OCI-LY3 (cell line): ENCODE measurements at regions not wholly inside any gene's neighbourhood (a gene's known extent, or its start where the extent isn't known, plus 50 kb on each side); places are given as distances from the start of the nearest gene placed in this dataset.

Experiments
- EZH2phosphoT487 ChIP-seq: fragments of 200-600 bp; shearing (Covaris generic); IDR thresholded peaks from 2 replicates; pipeline ENCODE4 v1.6.1; 2018; ENCODE audit warnings: antibody characterized with exemption, mixed run types, low read depth
- TF ChIP-seq, protein P1 (sequence below): fragments of 200-600, 300-600 bp; sonication (generic); IDR thresholded peaks from 2 replicates; pipeline ENCODE4 v1.5.1; 2014; ENCODE audit warnings: antibody characterized with exemption, low read length, low read depth

DNA sequence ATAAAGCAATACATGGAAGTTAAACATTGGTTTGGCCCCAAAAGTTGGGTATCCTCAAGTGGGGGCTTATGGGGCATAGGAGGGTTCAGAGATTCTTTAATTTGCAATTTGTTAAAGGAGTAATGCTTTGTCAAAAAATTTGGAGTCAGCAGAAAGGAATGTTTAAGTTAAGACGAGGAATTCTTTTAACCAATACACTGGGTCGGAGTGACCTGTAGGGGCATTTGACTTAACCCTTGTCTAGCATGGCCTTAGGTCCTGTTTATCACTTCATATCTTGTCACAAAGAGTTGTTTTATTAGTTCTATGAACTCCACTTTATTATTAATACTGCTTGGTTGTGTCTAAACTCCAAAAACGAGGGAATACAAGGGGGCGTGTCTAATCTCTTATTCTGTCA is 656.1 kb upstream of the RORB start:
- TF ChIP-seq, protein P1, sequence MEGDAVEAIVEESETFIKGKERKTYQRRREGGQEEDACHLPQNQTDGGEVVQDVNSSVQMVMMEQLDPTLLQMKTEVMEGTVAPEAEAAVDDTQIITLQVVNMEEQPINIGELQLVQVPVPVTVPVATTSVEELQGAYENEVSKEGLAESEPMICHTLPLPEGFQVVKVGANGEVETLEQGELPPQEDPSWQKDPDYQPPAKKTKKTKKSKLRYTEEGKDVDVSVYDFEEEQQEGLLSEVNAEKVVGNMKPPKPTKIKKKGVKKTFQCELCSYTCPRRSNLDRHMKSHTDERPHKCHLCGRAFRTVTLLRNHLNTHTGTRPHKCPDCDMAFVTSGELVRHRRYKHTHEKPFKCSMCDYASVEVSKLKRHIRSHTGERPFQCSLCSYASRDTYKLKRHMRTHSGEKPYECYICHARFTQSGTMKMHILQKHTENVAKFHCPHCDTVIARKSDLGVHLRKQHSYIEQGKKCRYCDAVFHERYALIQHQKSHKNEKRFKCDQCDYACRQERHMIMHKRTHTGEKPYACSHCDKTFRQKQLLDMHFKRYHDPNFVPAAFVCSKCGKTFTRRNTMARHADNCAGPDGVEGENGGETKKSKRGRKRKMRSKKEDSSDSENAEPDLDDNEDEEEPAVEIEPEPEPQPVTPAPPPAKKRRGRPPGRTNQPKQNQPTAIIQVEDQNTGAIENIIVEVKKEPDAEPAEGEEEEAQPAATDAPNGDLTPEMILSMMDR: no peak
- no peak for TF ChIP-seq EZH2phosphoT487
